ENCODE measurements at regions not wholly inside any gene's neighbourhood (a gene's known extent, or its start where the extent isn't known, plus 50 kb on each side); places are given as distances from the start of the nearest gene placed in this dataset.

DNA sequence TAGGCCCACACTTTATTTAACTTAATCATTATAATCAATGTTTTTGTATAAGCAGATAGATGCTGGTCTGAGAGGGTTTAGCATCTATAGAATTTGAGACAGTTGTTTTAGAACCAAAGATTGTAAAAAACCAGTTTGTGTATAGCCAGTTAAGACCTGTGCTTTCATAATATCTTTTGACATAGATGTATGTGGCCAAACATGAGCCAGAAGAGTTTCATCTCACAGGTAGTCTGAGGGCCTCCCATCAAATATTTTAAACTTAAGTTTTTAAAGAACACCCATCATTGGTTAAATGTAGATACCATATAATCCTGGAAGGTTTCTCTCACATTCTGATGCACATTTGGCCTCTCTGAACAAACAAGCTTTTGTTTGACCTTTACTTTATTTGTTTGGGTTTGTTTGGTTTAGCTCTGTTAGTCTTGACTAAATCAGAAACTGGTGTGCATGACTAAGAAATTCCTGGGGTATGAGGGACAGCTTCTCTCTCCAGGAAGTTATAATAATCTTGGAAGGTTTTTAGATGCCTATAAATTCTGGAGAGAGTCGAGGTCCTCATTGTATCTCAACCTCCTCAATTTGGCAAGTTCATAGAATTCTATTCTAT is 58.0 kb upstream of the TMEM200A start (continued):
- TF ChIP-seq OVOL2 (CRISPR knock-in tag; IDR thresholded peaks at IDR 0.05; ENCODE audit: borderline replicate concordance) (no peak), ATF6 (CRISPR knock-in tag; IDR thresholded peaks at IDR 0.05) (no peak), PRDM15 (CRISPR knock-in tag; IDR thresholded peaks at IDR 0.05) (no peak), E2F4 (CRISPR knock-in tag; IDR thresholded peaks at IDR 0.05; ENCODE audit: borderline replicate concordance, low read depth) (no peak), SP1 (CRISPR knock-in tag; conservative IDR thresholded peaks at IDR 0.05) (no peak), TEAD4 (CRISPR knock-in tag; IDR thresholded peaks at IDR 0.05) (no peak), EMX1 (CRISPR knock-in tag; IDR thresholded peaks at IDR 0.05) (no peak), ETV6 (CRISPR knock-in tag; IDR thresholded peaks at IDR 0.05) (no peak), ELF4 (CRISPR knock-in tag; IDR thresholded peaks at IDR 0.05; ENCODE audit: low read depth) (no peak), ZBTB21 (CRISPR knock-in tag; IDR thresholded peaks at IDR 0.05; ENCODE audit: borderline replicate concordance) (no peak)
- TF ChIP-seq, protein P1, sequence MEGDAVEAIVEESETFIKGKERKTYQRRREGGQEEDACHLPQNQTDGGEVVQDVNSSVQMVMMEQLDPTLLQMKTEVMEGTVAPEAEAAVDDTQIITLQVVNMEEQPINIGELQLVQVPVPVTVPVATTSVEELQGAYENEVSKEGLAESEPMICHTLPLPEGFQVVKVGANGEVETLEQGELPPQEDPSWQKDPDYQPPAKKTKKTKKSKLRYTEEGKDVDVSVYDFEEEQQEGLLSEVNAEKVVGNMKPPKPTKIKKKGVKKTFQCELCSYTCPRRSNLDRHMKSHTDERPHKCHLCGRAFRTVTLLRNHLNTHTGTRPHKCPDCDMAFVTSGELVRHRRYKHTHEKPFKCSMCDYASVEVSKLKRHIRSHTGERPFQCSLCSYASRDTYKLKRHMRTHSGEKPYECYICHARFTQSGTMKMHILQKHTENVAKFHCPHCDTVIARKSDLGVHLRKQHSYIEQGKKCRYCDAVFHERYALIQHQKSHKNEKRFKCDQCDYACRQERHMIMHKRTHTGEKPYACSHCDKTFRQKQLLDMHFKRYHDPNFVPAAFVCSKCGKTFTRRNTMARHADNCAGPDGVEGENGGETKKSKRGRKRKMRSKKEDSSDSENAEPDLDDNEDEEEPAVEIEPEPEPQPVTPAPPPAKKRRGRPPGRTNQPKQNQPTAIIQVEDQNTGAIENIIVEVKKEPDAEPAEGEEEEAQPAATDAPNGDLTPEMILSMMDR (IDR thresholded peaks at IDR 0.05), result no peak

GRCh38 chr6:130306377-130306776 is 59.4 kb upstream of the TMEM200A start:
- DNase-seq (ENCODE audit: low spot score) (no peak), ATAC-seq (no peak)
- Mint-ChIP-seq H3K27me3 (ENCODE audit: low read depth) (no peaks in the 10 kb centered on the region), H3K27ac (no peak overlapping the region), H3K4me1 (no peaks in the 10 kb centered on the region), H3K4me3 (no peak overlapping the region), H3K9me3 (peaks cover 11% of the 10 kb centered on the region), H3K36me3 (no peaks in the 10 kb centered on the region)
- ChIA-PET CTCF (interaction anchor here (0.6 to 1.0 kb wide), 2 partner anchors 12 to 363 kb away, joined by 4 read pairs; no protein-coding TSS in a partner anchor), POLR2A (no interaction called here)
- TF ChIP-seq JAZF1 (CRISPR knock-in tag; IDR thresholded peaks at IDR 0.05) (no peak), KAT7 (CRISPR knock-in tag; IDR thresholded peaks at IDR 0.05; ENCODE audit: borderline replicate concordance) (no peak), E2F4 (CRISPR knock-in tag; IDR thresholded peaks at IDR 0.05; ENCODE audit: borderline replicate concordance, low read depth) (no peak), GTF2I (CRISPR knock-in tag; conservative IDR thresholded peaks at IDR 0.05) (no peak), IRF2 (CRISPR knock-in tag; IDR thresholded peaks at IDR 0.05; ENCODE audit: borderline replicate concordance, low read depth) (no peak), CBFB (CRISPR knock-in tag; IDR thresholded peaks at IDR 0.05; ENCODE audit: low read depth) (no peak)
- TF ChIP-seq, protein P2, sequence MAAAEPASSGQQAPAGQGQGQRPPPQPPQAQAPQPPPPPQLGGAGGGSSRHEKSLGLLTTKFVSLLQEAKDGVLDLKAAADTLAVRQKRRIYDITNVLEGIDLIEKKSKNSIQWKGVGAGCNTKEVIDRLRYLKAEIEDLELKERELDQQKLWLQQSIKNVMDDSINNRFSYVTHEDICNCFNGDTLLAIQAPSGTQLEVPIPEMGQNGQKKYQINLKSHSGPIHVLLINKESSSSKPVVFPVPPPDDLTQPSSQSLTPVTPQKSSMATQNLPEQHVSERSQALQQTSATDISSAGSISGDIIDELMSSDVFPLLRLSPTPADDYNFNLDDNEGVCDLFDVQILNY (CRISPR knock-in tag; IDR thresholded peaks at IDR 0.05), result no peak

All from WTC11 (cell line).